Transverse colon (tissue), 4 donors: ENCODE measurements at regions not wholly inside any gene's neighbourhood (a gene's known extent, or its start where the extent isn't known, plus 50 kb on each side); places are given as distances from the start of the nearest gene placed in this dataset.

Source experiments
- CTCF ChIP-seq, 5 experiments: fragments of 200-600 bp in 3 of 5; fragments of 450-650 bp in 2 of 5; sonication (generic) in 3 of 5; IDR thresholded peaks; 1 replicate in 2 of 5; 2 replicates in 3 of 5; pipeline ENCODE4 v1.5.1; 2016 to 2017; ENCODE audit warnings: antibody characterized with exemption in 5 of 5, inconsistent platforms in 3 of 5, mild to moderate bottlenecking in 2 of 5, moderate library complexity in 1 of 5
- EP300 ChIP-seq: sonication (generic); formaldehyde crosslinking; IDR thresholded peaks from one replicate; pipeline ENCODE4 v1.6.1; 2017; ENCODE audit warnings: antibody characterized with exemption, low read depth
- POLR2A ChIP-seq: fragments of 450-650 bp; IDR thresholded peaks from one replicate; pipeline ENCODE4 v1.6.1; 2016; ENCODE audit warnings: antibody characterized with exemption, mild to moderate bottlenecking, moderate library complexity
- POLR2AphosphoS5 ChIP-seq, 3 donors: sonication (generic); formaldehyde crosslinking; IDR thresholded peaks; one replicate each; pipeline ENCODE4 v1.6.1; 2016; ENCODE audit warnings: antibody characterized with exemption in 3 of 3

GRCh38 chr2:20900052-20900636, 77.2 kb upstream of the LDAH start:
- TF ChIP-seq CTCF (IDR thresholded peaks at IDR 0.05), result no peak
- TF ChIP-seq EP300, result no peak
- no peak for TF ChIP-seq POLR2A
- TF ChIP-seq POLR2AphosphoS5 (IDR thresholded peaks at IDR 0.05), result no peak
